Mammary epithelial cell (primary cell): ENCODE measurements at regions not wholly inside any gene's neighbourhood (a gene's known extent, or its start where the extent isn't known, plus 50 kb on each side); places are given as distances from the start of the nearest gene placed in this dataset.

ENCODE experiments used
- CTCF ChIP-seq, 2 donors: IDR thresholded peaks in 1 of 2; conservative IDR thresholded peaks in 1 of 2; 2 replicates each; pipeline ENCODE4 v1.5.1; 2011 to 2012; ENCODE audit warnings: inconsistent platforms in 2 of 2, low read length in 2 of 2, mild to moderate bottlenecking in 2 of 2, control low read depth in 1 of 2, low read depth in 1 of 2; ENCODE audit not compliant: insufficient read depth in 1 of 2; ENCODE audit errors: extremely low read depth in 1 of 2
- EZH2 ChIP-seq: IDR thresholded peaks from 2 replicates; pipeline ENCODE4 v1.6.1; 2012; ENCODE audit warnings: low read length, inconsistent platforms, borderline replicate concordance

GRCh38 chr13:91133941-91134802 is 213.3 kb upstream of the MIR17HG start:
- TF ChIP-seq CTCF (conservative IDR thresholded peaks at IDR 0.05 in 1 of 2, IDR thresholded peaks at IDR 0.05 in 1 of 2; ENCODE audit: extremely low read depth in 1 of 2, insufficient read depth in 1 of 2, low read depth in 1 of 2, low read length in 2 of 2), result peak; percentile 71 to 81
- no peak for TF ChIP-seq EZH2
